H9 (cell line): ENCODE measurements at regions not wholly inside any gene's neighbourhood (a gene's known extent, or its start where the extent isn't known, plus 50 kb on each side); places are given as distances from the start of the nearest gene placed in this dataset.

ENCODE experiments used
- DNase-seq: peaks from one replicate; pipeline ENCODE4 v3.0.0-alpha.2; 2017
- H2AFZ ChIP-seq: one replicate; pipeline ENCODE4 v1.6.1; 2013; ENCODE audit warnings: mild to moderate bottlenecking, low read length, control low read depth, moderate library complexity
- H2AK5ac ChIP-seq: 2 replicates; pipeline ENCODE4 v1.6.1; 2013; ENCODE audit warnings: low read length, control low read depth, mixed read lengths; ENCODE audit not compliant: insufficient read length
- H2BK120ac ChIP-seq: one replicate; pipeline ENCODE4 v1.6.1; 2013; ENCODE audit warnings: low read depth, mild to moderate bottlenecking, low read length, control low read depth, inconsistent platforms; ENCODE audit not compliant: poor library complexity, severe bottlenecking
- H2BK12ac ChIP-seq: 2 replicates; pipeline ENCODE4 v1.6.1; 2013; ENCODE audit warnings: low read length, control low read depth, mixed read lengths, low read depth; ENCODE audit not compliant: insufficient read length
- H2BK15ac ChIP-seq: 2 replicates; pipeline ENCODE4 v1.6.1; 2013; ENCODE audit warnings: low read depth, low read length, control low read depth
- H2BK20ac ChIP-seq: one replicate; pipeline ENCODE4 v1.6.1; 2013; ENCODE audit warnings: low read depth, mild to moderate bottlenecking, low read length, control low read depth, inconsistent platforms; ENCODE audit not compliant: poor library complexity, severe bottlenecking
- H2BK5ac ChIP-seq: 2 replicates; pipeline ENCODE4 v1.6.1; 2013; ENCODE audit warnings: low read length, control low read depth, mixed read lengths; ENCODE audit not compliant: insufficient read length
- H3K14ac ChIP-seq: 2 replicates; pipeline ENCODE4 v1.6.1; 2013; ENCODE audit warnings: low read length, control low read depth; ENCODE audit not compliant: insufficient read depth
- H3K18ac ChIP-seq: 2 replicates; pipeline ENCODE4 v1.6.1; 2013; ENCODE audit warnings: low read depth, mild to moderate bottlenecking, mixed read lengths, low read length, control low read depth; ENCODE audit not compliant: insufficient read length
- H3K23ac ChIP-seq: 2 replicates; pipeline ENCODE4 v1.6.1; 2013; ENCODE audit warnings: low read length, control low read depth, mixed read lengths, low read depth; ENCODE audit not compliant: insufficient read length
- H3K23me2 ChIP-seq: 2 replicates; pipeline ENCODE4 v1.6.1; 2013; ENCODE audit warnings: low read depth, mild to moderate bottlenecking, mixed read lengths, low read length, control low read depth; ENCODE audit not compliant: insufficient read length, poor library complexity, severe bottlenecking
- H3K27ac ChIP-seq: 2 replicates; pipeline ENCODE4 v1.5.1; 2013; ENCODE audit warnings: low read length, control low read depth, mixed read lengths, low read depth; ENCODE audit not compliant: insufficient read length
- H3K27me3 ChIP-seq: 2 replicates; pipeline ENCODE4 v1.6.1; 2013; ENCODE audit warnings: low read length, control low read depth, inconsistent platforms; ENCODE audit not compliant: insufficient read depth
- H3K4ac ChIP-seq: 2 replicates; pipeline ENCODE4 v1.6.1; 2013; ENCODE audit warnings: low read depth, mild to moderate bottlenecking, control low read depth, inconsistent platforms, low read length, moderate library complexity
- H3K4me1 ChIP-seq: 2 replicates; pipeline ENCODE4 v1.6.1; 2013; ENCODE audit warnings: low read length, control low read depth, inconsistent platforms; ENCODE audit not compliant: insufficient read depth
- H3K4me2 ChIP-seq: 2 replicates; pipeline ENCODE4 v1.6.1; 2013; ENCODE audit warnings: low read length, control low read depth, mixed read lengths; ENCODE audit not compliant: insufficient read length, insufficient read depth
- H3K56ac ChIP-seq: 2 replicates; pipeline ENCODE4 v1.6.1; 2013; ENCODE audit warnings: low read depth, mild to moderate bottlenecking, mixed read lengths, low read length, control low read depth; ENCODE audit not compliant: insufficient read length
- H3K79me1 ChIP-seq: 2 replicates; pipeline ENCODE4 v1.6.1; 2013; ENCODE audit warnings: low read depth, mild to moderate bottlenecking, moderate library complexity, low read length, control low read depth, inconsistent platforms; ENCODE audit not compliant: insufficient read depth, poor library complexity, severe bottlenecking
- H3K79me2 ChIP-seq: 2 replicates; pipeline ENCODE4 v1.6.1; 2013; ENCODE audit warnings: low read length, control low read depth, inconsistent platforms; ENCODE audit not compliant: insufficient read depth
- H3K9ac ChIP-seq: 2 replicates; pipeline ENCODE4 v1.6.1; 2013; ENCODE audit warnings: low read length, control low read depth, mixed read lengths; ENCODE audit not compliant: insufficient read length; ENCODE audit errors: extremely low read depth
- H3K9me3 ChIP-seq: one replicate; pipeline ENCODE4 v1.6.1; 2013; ENCODE audit warnings: low read depth, low read length, inconsistent platforms; ENCODE audit not compliant: control insufficient read depth
- H3T11ph ChIP-seq: one replicate; pipeline ENCODE4 v1.6.1; 2013; ENCODE audit warnings: mild to moderate bottlenecking, low read length, control low read depth, inconsistent platforms
- H4K20me1 ChIP-seq: one replicate; pipeline ENCODE4 v1.6.1; 2013; ENCODE audit not compliant: control insufficient read depth, insufficient read length, insufficient read depth
- H4K5ac ChIP-seq: 2 replicates; pipeline ENCODE4 v1.6.1; 2013; ENCODE audit warnings: low read depth, mild to moderate bottlenecking, mixed read lengths, low read length, control low read depth; ENCODE audit not compliant: insufficient read length
- H4K8ac ChIP-seq: replicated peaks from 2 replicates; pipeline ENCODE4 v1.6.1; 2013; ENCODE audit warnings: low read length, control low read depth, mixed read lengths, low read depth; ENCODE audit not compliant: insufficient read length
- H4K91ac ChIP-seq: 2 replicates; pipeline ENCODE4 v1.6.1; 2013; ENCODE audit warnings: low read depth, mild to moderate bottlenecking, moderate library complexity, mixed read lengths, low read length, control low read depth; ENCODE audit not compliant: insufficient read length
- H3K27ac Mint-ChIP-seq, 3 experiments: 2 replicates in 2 of 3; 3 replicates in 1 of 3; pipeline ENCODE4 v1.8.0; 2020 to 2021; ENCODE audit warnings: mixed read lengths in 3 of 3, mild to moderate bottlenecking in 1 of 3, moderate library complexity in 1 of 3
- H3K27me3 Mint-ChIP-seq: 2 replicates; pipeline ENCODE4 v1.8.0; 2021; ENCODE audit warnings: low read depth, mild to moderate bottlenecking, moderate library complexity, mixed read lengths
- H3K36me3 Mint-ChIP-seq, 3 experiments: 2 replicates in 2 of 3; 3 replicates in 1 of 3; pipeline ENCODE4 v1.8.0; 2020 to 2021; ENCODE audit warnings: low read depth in 3 of 3, mixed read lengths in 3 of 3; ENCODE audit not compliant: insufficient read depth in 1 of 3
- H3K4me1 Mint-ChIP-seq, 2 experiments: 2 replicates each; pipeline ENCODE4 v1.8.0; 2020; ENCODE audit warnings: mixed read lengths in 2 of 2
- H3K4me3 Mint-ChIP-seq, 2 experiments: 2 replicates in 1 of 2; 3 replicates in 1 of 2; pipeline ENCODE4 v1.8.0; 2020 to 2021; ENCODE audit warnings: mild to moderate bottlenecking in 2 of 2, mixed read lengths in 2 of 2, moderate library complexity in 1 of 2
- H3K9me3 Mint-ChIP-seq, 2 experiments: 2 replicates in 1 of 2; 3 replicates in 1 of 2; pipeline ENCODE4 v1.8.0; 2020; ENCODE audit warnings: mild to moderate bottlenecking in 2 of 2, mixed read lengths in 2 of 2, moderate library complexity in 1 of 2
- CTCF ChIP-seq: fragments of 200-600 bp; sonication (generic); conservative IDR thresholded peaks from 3 replicates; pipeline ENCODE4 v1.8.0; 2021; ENCODE audit warnings: antibody characterized with exemption, mild to moderate bottlenecking
- WGBS: extraction: QIAGEN DNeasy Blood & Tissue Kit; methylation state at CpG from one replicate; pipeline ENCODE4 v1.1.7; 2013; ENCODE audit warnings: missing lambda C conversion rate, low lambda C conversion rate, mixed read lengths; ENCODE audit not compliant: insufficient read length; ENCODE audit errors: extremely low coverage; 5-methylcytosine and 5-hydroxymethylcytosine counted together

- no peak for TF ChIP-seq CTCF
- no peak overlapping the region for H3K27ac Mint-ChIP-seq
- H3K18ac ChIP-seq: no peak overlapping the region
These were observed 55.3 kb upstream of the SALL3 start for GRCh38 chr18:78924301-78924700.

More at GRCh38 chr18:78924301-78924700, 55.3 kb upstream of the SALL3 start:
- Histone ChIP-seq H3K79me1 (no peaks in the 10 kb centered on the region), H3K4ac (no peak overlapping the region), H2BK15ac (no peak overlapping the region), H3K4me1 (no peaks in the 10 kb centered on the region), H3K4me2 (no peak overlapping the region), H3K9ac (no peak overlapping the region), H4K91ac (no peak overlapping the region), H2BK120ac (no peak overlapping the region), H4K5ac (no peak overlapping the region), H3K27ac (no peak overlapping the region), H2BK20ac (no peak overlapping the region), H3K9me3 (no peaks in the 10 kb centered on the region), H3K14ac (no peak overlapping the region), H3K27me3 (no peaks in the 10 kb centered on the region), H3K23me2 (no peaks in the 10 kb centered on the region), H4K20me1 (no peaks in the 10 kb centered on the region), H4K8ac (no peak overlapping the region), H3T11ph (no peak overlapping the region), H3K56ac (no peak overlapping the region), H2AFZ (no peak overlapping the region), H2AK5ac (no peak overlapping the region), H2BK12ac (no peak overlapping the region), H3K23ac (no peak overlapping the region), H2BK5ac (no peak overlapping the region), H3K79me2 (no peaks in the 10 kb centered on the region)
- Mint-ChIP-seq H3K4me3 (no peak overlapping the region), H3K4me1 (no peaks in the 10 kb centered on the region), H3K36me3 (no peaks in the 10 kb centered on the region; a peak in 1 of 7 replicates), H3K27me3 (peaks cover 8% of the 10 kb centered on the region; the same call in 1 of the 2 replicates), H3K9me3 (peaks cover 0 to 2% of the 10 kb centered on the region in 2 experiments; a peak in 2 of 5 replicates)
- no peak for DNase-seq
- WGBS: no CpG with 5 or more reads among the region's 14 CpGs
